COR-L47 (cell line): ENCODE measurements at regions not wholly inside any gene's neighbourhood (a gene's known extent, or its start where the extent isn't known, plus 50 kb on each side); places are given as distances from the start of the nearest gene placed in this dataset.

ENCODE experiments used
- DNase-seq: peaks from one replicate; lab custom pipeline; 2025; lab: John Stamatoyannopoulos, UW

GRCh38 chr9:88077071-88077617, 61.1 kb downstream of the SPATA31C2 start:
- no peak for DNase-seq

- DNase-seq = peak; percentile 62
Measured at GRCh38 chr9:88076286-88077070, 61.8 kb downstream of the SPATA31C2 start.

- no peak for DNase-seq
Measured at GRCh38 chr9:88075966-88076285, 62.3 kb downstream of the SPATA31C2 start.

GRCh38 chr9:88075506-88075905, 62.8 kb downstream of the SPATA31C2 start:
- no peak for DNase-seq

- DNase-seq = no peak
Measured at GRCh38 chr9:88074931-88075330, 63.3 kb downstream of the SPATA31C2 start.

- DNase-seq = no peak
Measured at GRCh38 chr9:88072831-88073375, 65.4 kb downstream of the SPATA31C2 start.

GRCh38 chr9:88071331-88071730, 66.9 kb downstream of the SPATA31C2 start:
- no peak for DNase-seq

GRCh38 chr9:88065619-88066018, 72.7 kb downstream of the SPATA31C2 start:
- DNase-seq = no peak

GRCh38 chr9:88064554-88064953, 73.7 kb downstream of the SPATA31C2 start:
- no peak for DNase-seq

- no peak for DNase-seq
Measured at GRCh38 chr9:88060746-88061145, 77.5 kb downstream of the SPATA31C2 start.

GRCh38 chr9:88059469-88059868, 78.8 kb downstream of the SPATA31C2 start:
- no peak for DNase-seq

GRCh38 chr9:88056876-88057275, 81.4 kb downstream of the SPATA31C2 start:
- DNase-seq = no peak

- no peak for DNase-seq
Measured at GRCh38 chr9:88053856-88054501, 79.6 kb upstream of the CDK20 start.

- DNase-seq = no peak
Measured at GRCh38 chr9:88052321-88052965, 78.1 kb upstream of the CDK20 start.

GRCh38 chr9:88051138-88051537, 76.8 kb upstream of the CDK20 start:
- DNase-seq = no peak

- no peak for DNase-seq
Measured at GRCh38 chr9:88049677-88050307, 75.5 kb upstream of the CDK20 start.

GRCh38 chr9:88046542-88046941, 72.2 kb upstream of the CDK20 start:
- DNase-seq = no peak

- no peak for DNase-seq
Measured at GRCh38 chr9:88045686-88046085, 71.4 kb upstream of the CDK20 start.

GRCh38 chr9:88044200-88044599, 69.9 kb upstream of the CDK20 start:
- DNase-seq = no peak

GRCh38 chr9:88043647-88044046, 69.3 kb upstream of the CDK20 start:
- no peak for DNase-seq

- no peak for DNase-seq
Measured at GRCh38 chr9:88041447-88041846, 67.1 kb upstream of the CDK20 start.

- DNase-seq = no peak
Measured at GRCh38 chr9:88037285-88037845, 63.0 kb upstream of the CDK20 start.
